ENCODE measurements at regions not wholly inside any gene's neighbourhood (a gene's known extent, or its start where the extent isn't known, plus 50 kb on each side); places are given as distances from the start of the nearest gene placed in this dataset.

DNA sequence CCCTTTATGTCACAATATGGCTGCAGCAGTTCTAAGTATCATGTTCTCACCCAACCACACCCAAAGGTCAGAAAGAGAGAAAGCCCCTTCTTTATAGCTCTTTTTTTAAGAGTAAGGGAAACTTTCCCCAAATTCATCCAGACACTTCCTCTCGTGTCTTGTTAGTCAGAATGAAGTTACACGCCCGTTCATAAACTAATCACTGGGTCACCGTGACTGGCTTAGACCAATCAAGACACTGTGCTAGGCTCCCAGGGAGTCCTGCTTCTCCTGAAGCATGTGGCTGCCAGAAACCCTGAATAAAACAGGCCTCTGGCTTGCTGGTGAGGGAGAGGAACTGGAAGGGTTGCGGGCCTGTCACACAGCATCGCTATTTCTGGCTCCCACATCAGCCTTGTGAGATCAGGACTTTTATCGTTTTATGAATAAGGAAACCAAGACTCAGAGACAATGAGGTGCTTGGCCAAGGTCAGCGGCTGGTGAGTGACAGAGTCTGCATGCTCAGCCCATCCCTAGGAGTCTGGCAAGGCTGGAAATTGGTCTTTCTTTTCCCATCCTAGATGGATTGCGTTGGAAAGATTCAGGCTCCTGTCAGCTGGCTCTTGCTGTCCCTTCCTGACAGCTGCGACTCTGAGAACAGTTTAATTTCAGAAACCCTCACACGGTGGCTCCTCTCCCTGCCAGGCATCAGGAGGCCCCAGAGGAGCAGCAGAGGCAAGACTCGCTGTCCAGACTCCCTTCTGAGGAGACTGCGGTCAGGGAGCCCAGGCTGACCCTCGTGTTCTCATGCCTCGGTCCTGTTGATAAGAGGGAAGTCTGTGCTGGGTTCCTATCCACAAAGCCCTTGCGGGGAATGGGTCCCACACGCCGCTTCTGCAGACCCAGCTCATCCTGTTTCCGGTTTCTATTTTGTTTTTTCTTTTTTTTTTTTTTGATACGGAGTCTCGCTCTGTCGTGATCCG is 104.5 kb upstream of the TAF1B start:
- DNase-seq (ENCODE audit: low read depth), result peak; percentile 10

DNA sequence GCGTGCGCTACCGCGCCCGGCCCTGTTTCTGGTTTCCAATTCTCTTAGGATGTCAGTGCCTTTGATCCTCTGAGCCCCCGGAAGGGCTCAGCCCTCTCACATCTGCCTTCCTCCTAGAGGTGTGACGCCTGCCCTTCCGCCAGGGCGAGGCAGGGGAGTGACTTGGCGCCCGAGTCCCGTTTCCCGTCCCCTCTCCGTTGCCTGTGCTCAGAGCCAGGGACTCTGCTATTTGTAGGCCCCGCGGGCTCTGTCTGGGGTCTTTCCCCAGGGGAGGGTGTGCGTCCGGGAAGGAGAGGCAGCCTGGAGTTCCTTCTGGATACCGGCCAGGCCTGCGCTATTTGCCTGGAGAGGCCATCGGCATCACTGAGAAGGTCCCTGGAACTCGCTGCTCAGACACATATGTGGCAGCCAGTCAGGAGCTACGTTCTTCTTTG is 103.7 kb upstream of the TAF1B start:
- DNase-seq (ENCODE audit: low read depth), result peak; percentile 53

DNA sequence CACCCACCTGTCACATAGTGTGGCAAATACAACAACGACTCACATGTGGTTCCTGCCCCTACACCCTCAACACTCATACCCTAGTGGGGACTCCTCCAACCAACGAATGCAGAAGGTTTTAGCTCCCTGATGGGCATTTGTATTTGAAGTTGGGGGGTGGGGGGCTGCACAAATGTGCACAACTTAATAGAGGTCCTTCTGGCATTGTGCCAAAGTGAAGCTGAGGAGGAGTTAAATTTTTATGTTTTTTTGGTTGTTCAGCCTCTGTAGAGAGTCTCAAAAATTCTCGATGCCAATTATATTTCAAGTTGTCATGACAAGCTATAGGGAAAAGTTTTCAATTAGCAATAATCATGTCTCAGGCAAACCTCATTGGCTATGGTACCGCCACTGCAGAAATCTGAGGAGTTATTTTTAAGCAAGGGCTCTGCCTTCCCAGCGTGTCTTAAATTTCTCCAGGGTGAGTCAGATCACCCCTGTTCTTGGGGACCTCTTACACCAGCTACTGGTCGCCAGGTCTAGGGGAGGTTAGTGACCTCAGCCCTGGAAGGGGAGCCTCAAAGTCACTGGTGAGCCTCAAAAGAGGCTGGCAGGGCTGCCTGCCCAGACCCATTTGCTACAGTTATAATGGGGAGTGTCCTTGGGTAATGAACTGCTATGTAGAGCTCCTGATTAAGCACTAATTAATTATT is 102.7 kb upstream of the TAF1B start:
- no peak for DNase-seq (ENCODE audit: low read depth)

DNA sequence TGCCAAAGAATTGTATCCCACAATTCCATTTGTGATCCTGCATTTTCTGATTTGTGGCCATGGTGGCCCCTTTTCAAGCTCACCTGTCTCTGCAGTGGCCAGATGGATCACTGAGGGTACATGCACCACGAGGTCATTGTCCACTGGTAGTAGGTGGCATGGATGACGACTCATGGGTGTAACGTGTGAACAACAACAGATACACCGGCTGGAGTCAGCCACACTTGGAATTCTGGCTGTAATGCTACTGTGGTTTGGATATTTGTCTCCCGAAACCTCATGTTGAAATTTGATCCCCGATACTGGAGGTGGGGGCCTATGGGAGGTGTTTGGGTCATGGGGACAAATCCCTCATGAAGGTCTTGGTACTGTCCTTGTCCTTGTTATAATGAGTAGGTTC is 102.2 kb upstream of the TAF1B start:
- no peak for DNase-seq (ENCODE audit: low read depth)

DNA sequence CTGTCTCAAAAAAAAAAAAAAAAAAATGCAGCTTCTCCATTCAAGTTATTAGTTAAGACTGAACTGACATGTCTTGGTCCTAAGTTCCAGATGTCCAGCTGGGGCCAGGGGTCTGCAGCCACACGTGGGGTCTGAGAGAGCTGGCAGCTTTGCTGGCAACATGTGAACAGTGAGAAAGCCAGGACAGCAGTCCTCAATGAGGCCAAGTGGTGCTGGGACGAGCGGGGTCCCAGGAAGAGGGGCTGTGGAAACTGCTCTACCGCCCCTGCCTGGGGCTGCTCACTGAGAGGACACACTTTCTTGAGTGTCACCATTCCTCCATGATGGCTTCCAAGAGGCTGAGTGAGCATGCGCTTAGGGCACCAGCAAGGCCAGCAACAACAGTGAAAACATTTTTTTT is 100.7 kb upstream of the TAF1B start:
- no peak for DNase-seq (ENCODE audit: low read depth)

DNA sequence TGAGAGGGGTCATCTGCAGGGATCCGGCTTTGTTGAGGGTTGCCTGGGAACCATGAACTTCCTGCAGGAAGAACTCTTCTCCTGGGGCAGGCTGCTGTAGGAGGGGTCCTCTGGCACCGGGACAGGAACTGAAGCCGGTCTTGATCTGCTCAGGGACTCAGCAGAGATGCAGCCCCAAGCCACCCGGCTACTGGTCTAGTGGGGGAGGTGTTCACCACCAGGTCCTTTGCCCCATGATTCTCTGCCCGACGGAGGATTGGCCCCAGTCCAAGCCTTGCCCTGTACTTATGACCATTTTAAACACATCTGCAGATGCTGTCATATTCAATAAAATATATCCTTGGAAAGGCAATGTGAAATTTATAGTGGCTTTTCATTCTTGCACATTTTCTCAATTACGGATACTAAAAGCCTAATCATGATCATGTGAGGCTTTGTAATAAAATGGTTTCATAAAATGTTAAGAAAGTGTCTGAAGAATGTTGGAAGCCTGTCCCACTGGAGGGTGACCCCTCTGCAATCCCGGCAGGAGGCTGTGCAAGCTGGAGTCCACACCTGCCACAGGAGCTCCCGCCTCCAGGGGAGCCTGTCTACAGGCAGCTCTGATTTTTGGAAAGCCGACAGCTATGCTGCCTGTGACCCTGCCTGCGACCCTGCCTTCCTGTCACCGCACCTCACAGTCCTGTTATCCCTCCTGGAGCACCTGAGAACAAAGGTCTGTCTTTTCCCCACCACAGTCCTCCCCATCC is 98.8 kb upstream of the TAF1B start:
- DNase-seq (ENCODE audit: low read depth), result no peak

DNA sequence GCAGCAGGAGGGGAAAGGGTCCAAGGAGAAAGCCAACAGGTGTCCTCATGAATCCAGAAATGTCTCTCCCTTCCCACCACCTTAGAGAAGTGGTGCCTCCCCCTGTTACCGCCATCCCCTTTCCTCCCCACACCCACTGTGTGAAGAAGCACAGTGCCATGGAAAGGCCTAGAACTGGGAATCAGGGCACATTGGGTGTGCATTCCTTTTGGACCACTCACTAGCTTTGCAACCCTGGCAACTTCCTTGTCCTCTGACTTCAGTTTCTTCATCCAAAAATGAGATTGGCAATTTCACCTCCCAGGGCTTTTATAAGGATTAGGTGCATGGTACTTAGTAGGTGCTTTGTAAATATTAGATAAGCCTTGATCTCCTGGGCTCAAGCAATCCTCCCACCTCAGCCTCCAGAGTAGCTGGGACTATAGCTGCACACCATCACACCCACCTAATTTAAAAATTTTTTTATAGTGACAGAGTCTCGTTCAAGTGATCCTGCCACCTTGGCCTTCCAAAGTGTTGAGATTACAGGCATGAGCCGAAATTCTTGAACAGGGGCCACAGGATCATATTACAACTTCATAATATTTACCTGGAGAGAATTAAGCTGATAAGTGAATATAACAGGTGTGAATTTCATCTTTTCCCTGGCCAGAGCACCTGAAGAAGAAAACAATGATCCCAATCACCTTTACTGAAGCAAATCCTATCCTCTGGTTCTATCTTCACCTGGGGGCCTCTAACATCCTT is 97.9 kb upstream of the TAF1B start:
- no peak for DNase-seq (ENCODE audit: low read depth)

DNA sequence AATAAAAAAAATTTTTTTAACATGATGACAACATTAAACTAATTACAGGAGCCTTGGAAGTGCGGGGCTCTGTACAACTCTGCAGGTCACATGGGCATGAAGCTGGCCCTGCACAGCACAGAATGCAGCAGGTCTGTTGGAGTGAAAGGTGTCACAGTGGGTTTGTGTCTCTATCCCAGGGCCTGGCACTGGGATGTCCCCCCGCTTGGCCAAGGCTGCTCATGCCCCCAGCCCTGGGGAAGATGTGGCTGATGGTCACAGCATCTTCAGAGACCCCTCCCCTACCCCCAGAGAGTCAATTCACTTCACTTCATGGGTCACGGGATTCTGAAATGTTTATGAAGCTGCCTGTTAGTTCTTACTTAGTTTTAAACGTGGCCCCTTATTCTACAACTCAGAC is 95.9 kb upstream of the TAF1B start:
- DNase-seq (ENCODE audit: low read depth), result no peak

DNA sequence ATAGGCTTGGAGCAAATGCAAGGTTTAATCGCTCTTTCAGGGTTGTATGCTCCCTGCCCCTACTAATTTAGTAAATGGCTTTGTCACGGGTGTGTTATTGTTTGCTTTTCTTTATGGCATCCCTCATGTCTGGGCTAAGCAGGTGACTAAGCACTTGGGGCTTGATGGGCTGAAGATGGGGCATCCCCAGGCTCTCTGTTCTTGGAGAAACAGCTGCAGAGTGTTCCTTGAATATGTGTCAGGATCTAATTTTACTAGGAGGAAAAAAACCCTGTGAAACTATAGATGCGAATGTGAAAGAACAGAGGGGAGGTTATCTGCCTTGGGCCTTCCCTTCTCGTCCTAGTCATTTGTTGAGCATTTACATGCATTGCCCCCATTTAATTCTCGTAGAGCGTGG is 94.7 kb upstream of the TAF1B start:
- no peak for DNase-seq (ENCODE audit: low read depth)

DNA sequence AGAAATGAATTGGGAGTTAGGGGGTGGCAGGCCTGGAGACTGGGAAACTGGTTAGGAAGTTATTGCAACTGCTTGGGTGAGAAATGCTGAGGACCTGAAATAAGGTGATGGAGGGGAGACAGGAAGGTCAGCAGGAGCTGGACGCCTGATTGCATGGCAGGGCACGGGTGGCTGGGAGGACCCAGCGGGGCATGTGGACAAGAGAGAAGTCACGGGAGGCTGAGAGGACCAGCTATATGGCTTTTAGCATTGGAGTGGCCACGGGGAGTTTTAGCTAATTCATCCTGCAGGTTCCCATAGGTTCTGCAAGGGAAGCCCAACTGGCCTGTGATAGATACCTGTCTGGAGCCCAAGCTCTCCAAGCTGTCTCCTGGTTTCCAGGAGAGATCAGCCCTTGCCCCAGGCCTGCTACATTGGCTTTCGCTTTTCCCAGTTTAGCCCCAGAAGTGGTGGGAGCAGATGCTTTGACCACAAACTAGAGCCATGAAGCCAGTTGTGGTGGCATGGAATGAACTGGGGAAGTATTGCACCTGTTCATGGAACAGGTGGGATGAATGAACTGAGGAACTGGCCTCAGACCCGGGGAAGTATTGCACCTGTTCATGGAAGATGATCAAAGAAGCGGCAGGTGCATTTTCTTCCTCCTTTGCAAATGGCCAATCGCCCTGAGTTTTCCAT is 93.6 kb upstream of the TAF1B start:
- DNase-seq (ENCODE audit: low read depth), result no peak

DNA sequence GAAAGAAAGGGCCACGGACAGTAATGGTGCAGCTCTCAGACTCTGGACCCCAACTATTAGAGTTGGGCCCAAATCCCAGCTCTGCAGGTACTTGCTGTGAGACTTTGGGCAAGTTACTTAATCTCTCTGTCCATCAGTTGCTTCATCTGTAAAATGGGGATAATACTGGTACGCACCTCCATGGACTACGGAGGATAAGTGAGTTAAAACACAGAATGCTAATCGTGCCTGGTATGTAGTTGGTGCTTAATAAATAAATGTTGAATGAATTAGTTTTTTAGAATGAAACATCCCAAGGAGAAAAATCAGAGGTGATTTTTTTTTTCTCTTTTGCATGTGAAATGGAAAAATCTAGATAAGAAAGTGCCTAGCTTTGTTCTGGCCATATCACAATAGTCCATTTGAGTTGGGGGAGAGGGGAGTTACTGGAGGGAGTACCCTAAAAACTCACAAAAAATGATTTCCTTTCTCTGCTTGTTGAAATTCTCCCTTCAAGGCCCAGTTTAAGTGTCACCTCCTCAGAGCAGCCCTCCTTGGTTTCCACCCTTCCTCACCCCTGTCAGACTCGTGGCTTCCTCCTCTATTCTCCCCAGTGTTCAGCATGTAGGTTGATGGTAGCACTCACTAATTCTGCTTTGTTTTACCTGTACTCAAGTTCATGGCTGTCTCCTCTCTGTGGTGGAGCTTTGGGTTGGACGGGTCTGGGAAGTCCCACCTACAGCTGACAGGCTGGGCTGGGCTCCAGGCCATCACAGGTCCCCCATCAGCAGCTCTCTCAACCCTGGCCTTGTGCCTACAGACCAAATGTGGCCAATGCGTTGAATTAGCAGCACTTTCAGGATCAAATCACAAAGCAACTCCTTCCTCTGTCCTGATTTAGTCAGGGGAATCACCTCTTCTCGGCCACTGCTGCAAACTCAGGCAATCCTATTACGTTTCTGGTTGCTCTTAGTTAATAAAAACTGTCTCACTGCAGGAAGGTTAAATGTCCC is 92.8 kb upstream of the TAF1B start:
- DNase-seq (ENCODE audit: low read depth), result no peak

DNA sequence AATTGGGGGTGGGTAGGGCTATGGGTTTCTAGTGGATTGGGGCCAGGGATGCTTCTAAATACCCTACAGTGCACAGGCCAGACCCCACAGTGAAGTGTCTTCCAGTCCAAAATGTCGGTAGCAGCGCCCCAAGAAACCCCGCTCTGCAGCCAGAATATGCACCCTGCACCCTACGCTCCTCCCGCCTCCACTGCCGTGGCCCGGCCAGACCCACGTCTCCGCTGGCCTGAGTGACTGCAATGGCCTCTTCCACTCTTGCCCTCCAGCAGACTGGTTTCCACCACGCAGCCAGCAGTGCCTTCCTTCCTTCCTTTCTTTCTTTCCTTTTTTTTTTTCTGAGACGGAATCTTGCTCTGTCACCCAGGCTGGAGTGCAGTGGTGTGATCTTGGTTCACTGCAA is 91.4 kb upstream of the TAF1B start:
- DNase-seq (ENCODE audit: low read depth), result no peak

DNA sequence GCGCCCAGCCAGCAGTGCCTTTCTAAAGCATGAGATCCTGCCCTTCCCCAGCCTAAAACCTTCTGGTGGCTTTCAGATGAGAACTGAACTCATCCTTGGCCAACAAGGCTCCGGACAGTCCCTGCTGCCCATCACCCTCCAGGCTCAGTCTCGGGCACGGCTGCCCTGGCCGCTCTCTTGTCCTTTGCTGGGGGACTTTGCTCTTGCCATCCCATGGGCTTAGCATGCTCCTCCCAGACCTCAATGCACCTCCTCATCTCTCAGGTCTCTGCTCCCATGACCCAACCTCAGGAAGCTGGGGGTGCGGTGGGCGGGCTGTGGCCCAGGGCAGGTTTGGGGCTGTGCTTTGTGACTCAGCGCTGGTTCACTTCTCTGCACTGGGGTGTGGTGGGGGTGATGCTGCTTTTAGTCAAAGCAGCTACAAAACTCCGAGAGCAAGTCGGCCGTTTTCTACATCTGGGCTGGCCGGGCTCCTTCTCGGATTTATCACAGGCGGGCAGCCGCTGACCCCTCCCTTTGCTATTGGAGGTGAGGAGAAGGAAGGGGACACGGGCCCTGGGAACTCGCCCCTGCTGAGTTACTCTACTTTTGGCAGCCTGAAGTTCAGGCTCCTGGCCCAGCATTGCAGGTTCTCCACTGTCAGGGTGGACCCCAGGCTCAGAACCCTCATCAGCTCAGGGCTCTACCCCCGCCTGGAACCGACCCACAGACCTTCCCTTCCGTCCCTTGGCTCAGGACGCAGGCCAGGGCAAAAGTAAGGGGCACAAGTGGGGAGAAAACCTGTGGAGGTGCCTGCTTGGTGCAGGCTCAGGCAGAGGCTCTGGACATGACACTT is 90.6 kb upstream of the TAF1B start:
- peak; percentile 89 for DNase-seq (ENCODE audit: low read depth)

DNA sequence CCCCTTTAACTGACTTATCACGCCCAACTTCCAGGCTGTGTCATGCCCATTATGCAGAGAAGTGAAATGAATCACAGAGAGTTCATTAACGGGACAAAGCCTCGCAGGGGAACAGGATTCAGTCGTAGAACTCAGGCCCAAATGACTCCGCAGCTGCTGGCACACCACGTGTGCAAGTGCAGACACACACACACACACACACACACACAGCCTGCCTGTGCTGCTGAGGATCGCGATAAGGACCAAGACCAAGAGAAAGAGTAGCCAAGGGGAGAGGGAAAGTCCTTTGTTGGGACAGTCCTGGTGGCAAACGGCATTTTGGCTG is 90.0 kb upstream of the TAF1B start:
- peak; percentile 69 for DNase-seq (ENCODE audit: low read depth)

DNA sequence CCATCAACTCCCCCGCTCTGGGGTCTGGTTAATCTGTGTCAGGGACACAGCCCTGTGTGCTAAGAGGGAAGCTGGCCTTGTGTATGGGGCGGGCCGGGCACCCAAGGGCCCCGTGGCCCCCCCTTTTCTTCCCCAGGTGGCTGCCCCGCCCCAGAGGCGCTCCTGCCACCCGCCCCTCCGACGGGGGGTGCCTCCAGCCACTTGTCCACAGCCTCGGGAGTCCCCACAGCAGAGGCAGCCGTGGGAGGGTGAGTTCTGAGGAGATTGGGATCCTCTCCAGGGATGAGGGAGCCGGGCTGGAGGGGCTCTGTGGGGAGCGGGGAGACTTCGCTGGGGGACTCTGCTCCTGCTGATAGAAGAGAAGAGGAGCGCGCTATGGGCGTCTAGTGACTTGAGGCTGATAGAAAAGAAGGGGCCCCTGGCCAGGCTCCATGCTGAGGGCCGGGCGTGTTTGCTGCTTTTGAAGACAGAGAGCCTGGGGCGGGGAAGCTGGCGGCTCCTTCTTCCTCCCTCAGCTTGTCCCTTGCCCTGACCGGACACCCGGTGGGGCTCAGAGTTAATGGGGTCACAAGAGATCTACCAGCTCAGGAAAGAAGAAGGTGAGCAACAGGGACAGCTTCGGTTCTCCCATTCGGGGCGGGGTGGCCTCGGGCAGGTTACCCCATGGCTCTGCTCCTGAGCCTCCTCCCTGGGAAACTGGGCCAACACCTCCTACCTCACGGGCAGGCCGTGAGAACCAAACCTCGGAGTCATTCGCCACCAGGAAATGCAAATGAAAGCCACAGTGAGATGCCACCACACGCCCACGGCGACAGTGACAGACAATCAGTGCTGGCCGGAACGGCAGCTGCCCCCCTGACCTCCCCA is 89.4 kb upstream of the TAF1B start:
- peak; percentile 57 for DNase-seq (ENCODE audit: low read depth)

DNA sequence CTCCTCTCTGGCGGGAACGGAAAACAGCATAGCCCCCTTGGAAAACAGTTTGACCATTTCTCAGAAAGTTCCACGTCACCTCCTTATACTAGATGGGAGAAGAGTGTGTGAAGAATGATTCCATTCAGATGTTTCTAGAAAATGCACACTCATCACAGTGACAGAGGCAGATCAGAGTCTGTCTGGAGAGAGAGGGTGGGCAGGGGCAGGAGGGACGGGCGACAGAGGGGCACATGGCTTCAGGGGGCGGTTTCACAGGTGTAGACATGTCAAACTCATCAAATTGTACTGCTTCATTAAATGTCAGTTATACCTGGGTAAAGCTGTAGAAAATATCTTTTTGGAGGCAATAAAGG is 88.8 kb upstream of the TAF1B start:
- DNase-seq (ENCODE audit: low read depth), result no peak

DNA sequence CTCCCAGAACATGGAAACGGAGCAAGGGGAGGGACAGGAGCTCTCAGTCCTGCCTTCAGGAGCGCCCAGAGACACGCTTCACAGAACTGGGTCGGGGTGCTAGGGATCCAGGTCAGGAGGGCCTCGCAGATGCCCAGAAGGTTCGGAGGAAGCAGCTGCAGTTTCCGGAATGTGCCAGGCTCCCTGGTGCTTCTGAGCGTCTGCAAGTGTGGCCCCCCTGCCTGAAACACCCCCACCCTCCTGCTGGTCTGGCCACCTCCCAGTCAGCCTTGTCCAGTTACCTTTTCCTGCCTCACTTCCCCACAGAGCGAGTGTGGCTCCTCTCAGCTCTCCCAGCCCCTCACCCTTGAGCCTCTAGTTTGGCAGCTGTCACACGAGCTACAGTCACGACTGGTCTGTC is 88.3 kb upstream of the TAF1B start:
- no peak for DNase-seq (ENCODE audit: low read depth)

DNA sequence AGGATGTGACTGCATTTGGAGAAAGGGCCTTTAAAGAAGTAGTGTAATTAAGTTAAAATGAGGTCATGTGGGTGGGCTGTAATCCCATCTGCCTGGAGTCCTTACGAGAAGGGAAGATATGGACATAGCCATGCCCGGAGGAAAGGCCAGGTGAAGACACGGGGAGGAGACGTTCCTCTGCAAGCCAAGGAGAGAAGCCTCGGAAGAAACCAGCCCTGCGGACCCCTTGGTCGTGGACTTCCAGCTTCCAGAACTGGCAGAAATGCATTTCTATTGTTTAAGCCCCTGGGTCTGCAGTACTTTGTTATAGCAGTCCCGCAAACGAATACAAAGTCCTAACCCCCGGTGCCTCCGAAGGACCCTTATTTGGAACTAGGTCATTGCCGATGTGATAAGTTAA is 87.6 kb upstream of the TAF1B start:
- DNase-seq (ENCODE audit: low read depth), result no peak

Measured in activated T-cell treated with anti-CD3 and anti-CD28 coated beads for 48 hours (primary cell).